Fibroblast of lung (primary cell): ENCODE measurements at regions not wholly inside any gene's neighbourhood (a gene's known extent, or its start where the extent isn't known, plus 50 kb on each side); places are given as distances from the start of the nearest gene placed in this dataset.

Experiments
- DNase-seq, 2 donors: peaks; one replicate each; pipeline versions ENCODE4 v3.0.0 to v3.0.0-alpha.2; 2010; ENCODE audit warnings: low read depth in 2 of 2
- H2AFZ ChIP-seq: 2 replicates; pipeline ENCODE4 v1.5.1; 2012; ENCODE audit warnings: low read length, control low read depth, inconsistent platforms
- H3K27ac ChIP-seq: 2 replicates; pipeline ENCODE4 v1.5.1; 2011; ENCODE audit warnings: low read length, control low read depth; ENCODE audit not compliant: insufficient read depth
- H3K27me3 ChIP-seq: 2 replicates; pipeline ENCODE4 v1.5.1; 2011; ENCODE audit warnings: mild to moderate bottlenecking, low read length; ENCODE audit not compliant: control insufficient read depth, insufficient read depth
- H3K36me3 ChIP-seq: 2 replicates; pipeline ENCODE4 v1.5.1; 2011; ENCODE audit warnings: low read length; ENCODE audit not compliant: control insufficient read depth, insufficient read depth
- H3K4me1 ChIP-seq: 2 replicates; pipeline ENCODE4 v1.5.1; 2011; ENCODE audit warnings: low read length; ENCODE audit not compliant: control insufficient read depth, insufficient read depth; ENCODE audit errors: extremely low read depth
- H3K4me2 ChIP-seq: 2 replicates; pipeline ENCODE4 v1.5.1; 2011; ENCODE audit warnings: low read length, control low read depth; ENCODE audit not compliant: insufficient read depth; ENCODE audit errors: extremely low read depth
- H3K4me3 ChIP-seq, 4 experiments: fragments of 200-600 bp in 1 of 4; sonication (generic) in 1 of 4; replicated peaks in 1 of 4; 2 replicates each; pipeline ENCODE4 v1.5.1; 2011 to 2016; ENCODE audit warnings: low read length in 4 of 4, low read depth in 3 of 4, mild to moderate bottlenecking in 3 of 4, control low read depth in 2 of 4, inconsistent platforms in 1 of 4, mixed read lengths in 1 of 4; ENCODE audit not compliant: insufficient read depth in 1 of 4; ENCODE audit errors: control extremely low read depth in 1 of 4
- H3K79me2 ChIP-seq: 2 replicates; pipeline ENCODE4 v1.5.1; 2012; ENCODE audit warnings: mild to moderate bottlenecking, low read length, inconsistent platforms; ENCODE audit not compliant: control insufficient read depth, insufficient read depth
- H3K9ac ChIP-seq: 2 replicates; pipeline ENCODE4 v1.5.1; 2011; ENCODE audit warnings: mild to moderate bottlenecking, low read length, control low read depth; ENCODE audit not compliant: insufficient read depth
- H3K9me3 ChIP-seq: 2 replicates; pipeline ENCODE4 v1.5.1; 2012; ENCODE audit warnings: low read depth, low read length; ENCODE audit not compliant: control insufficient read depth, insufficient read depth
- H4K20me1 ChIP-seq: 2 replicates; pipeline ENCODE4 v1.5.1; 2011; ENCODE audit warnings: low read length; ENCODE audit not compliant: control insufficient read depth, insufficient read depth; ENCODE audit errors: extremely low read depth
- EZH2 ChIP-seq: IDR thresholded peaks from 2 replicates; pipeline ENCODE4 v1.5.1; 2012; ENCODE audit warnings: low read length, control low read depth, mild to moderate bottlenecking; ENCODE audit errors: missing control alignments
- TF ChIP-seq, protein P1 (sequence below), 2 donors: IDR thresholded peaks in 1 of 2; conservative IDR thresholded peaks in 1 of 2; 1 replicate in 1 of 2; 2 replicates in 1 of 2; pipeline ENCODE4 v1.5.1; 2011 to 2012; ENCODE audit warnings: low read length in 2 of 2, control low read depth in 1 of 2, inconsistent platforms in 1 of 2, low read depth in 1 of 2, mild to moderate bottlenecking in 1 of 2

DNA sequence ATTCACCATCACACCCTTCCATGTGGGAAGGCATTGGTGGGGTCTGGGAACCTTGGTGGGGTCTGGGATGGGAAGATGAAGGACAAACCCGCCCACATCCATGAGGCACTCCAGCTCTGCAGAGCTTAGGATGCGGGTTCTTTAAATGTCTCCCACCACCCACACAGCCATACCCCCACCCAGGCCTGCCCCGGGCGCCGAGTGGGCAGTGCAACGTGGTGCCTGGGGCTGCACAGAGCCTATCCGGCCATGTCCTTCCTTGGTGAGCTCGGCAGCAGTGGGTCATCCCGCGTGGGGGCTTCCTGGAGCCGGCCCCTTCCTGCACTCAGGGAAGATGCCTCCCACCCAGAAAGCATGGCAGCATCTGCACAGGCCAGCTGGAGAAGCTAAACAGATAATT is 163.5 kb upstream of the TCERG1L start:
- H3K9me3 ChIP-seq: no peaks in the 10 kb centered on the region

DNA sequence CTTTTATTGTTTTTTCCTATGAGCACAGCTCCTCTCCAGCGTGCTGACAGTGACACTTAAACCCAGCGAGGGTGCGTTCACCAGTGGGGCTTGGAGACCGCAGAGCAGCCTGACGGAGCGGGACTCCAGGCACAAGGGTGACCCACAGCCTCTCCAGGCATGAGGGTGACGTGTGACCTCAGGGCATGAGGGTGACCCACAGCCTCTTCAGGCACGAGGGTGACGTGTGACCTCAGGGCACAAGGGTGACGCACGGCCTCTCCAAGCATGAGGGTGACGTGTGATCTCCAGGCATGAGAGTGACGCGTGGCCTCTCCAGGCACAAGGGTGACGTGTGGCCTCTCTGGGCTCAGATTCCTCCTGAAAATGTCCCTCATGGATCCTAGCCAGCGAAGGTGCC is 164.3 kb upstream of the TCERG1L start:
- no peaks in the 10 kb centered on the region for H4K20me1 ChIP-seq

More for the DNA sequence above, 163.5 kb upstream of the TCERG1L start:
- H3K4me2 ChIP-seq: no peak overlapping the region
- TF ChIP-seq, protein P1, sequence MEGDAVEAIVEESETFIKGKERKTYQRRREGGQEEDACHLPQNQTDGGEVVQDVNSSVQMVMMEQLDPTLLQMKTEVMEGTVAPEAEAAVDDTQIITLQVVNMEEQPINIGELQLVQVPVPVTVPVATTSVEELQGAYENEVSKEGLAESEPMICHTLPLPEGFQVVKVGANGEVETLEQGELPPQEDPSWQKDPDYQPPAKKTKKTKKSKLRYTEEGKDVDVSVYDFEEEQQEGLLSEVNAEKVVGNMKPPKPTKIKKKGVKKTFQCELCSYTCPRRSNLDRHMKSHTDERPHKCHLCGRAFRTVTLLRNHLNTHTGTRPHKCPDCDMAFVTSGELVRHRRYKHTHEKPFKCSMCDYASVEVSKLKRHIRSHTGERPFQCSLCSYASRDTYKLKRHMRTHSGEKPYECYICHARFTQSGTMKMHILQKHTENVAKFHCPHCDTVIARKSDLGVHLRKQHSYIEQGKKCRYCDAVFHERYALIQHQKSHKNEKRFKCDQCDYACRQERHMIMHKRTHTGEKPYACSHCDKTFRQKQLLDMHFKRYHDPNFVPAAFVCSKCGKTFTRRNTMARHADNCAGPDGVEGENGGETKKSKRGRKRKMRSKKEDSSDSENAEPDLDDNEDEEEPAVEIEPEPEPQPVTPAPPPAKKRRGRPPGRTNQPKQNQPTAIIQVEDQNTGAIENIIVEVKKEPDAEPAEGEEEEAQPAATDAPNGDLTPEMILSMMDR (conservative IDR thresholded peaks at IDR 0.05 in 1 of 2, IDR thresholded peaks at IDR 0.05 in 1 of 2; ENCODE audit: low read depth in 1 of 2, low read length in 2 of 2): no peak
- no peak for TF ChIP-seq EZH2
- no peaks in the 10 kb centered on the region for H3K79me2 ChIP-seq
- no peak for DNase-seq
- no peaks in the 10 kb centered on the region for H4K20me1 ChIP-seq
- H3K27ac ChIP-seq: no peak overlapping the region
- no peak overlapping the region for H3K4me3 ChIP-seq
- no peak overlapping the region for H2AFZ ChIP-seq
- no peak overlapping the region for H3K9ac ChIP-seq
- no peaks in the 10 kb centered on the region for H3K4me1 ChIP-seq
- no peaks in the 10 kb centered on the region for H3K36me3 ChIP-seq
- H3K27me3 ChIP-seq: no peaks in the 10 kb centered on the region

DNA sequence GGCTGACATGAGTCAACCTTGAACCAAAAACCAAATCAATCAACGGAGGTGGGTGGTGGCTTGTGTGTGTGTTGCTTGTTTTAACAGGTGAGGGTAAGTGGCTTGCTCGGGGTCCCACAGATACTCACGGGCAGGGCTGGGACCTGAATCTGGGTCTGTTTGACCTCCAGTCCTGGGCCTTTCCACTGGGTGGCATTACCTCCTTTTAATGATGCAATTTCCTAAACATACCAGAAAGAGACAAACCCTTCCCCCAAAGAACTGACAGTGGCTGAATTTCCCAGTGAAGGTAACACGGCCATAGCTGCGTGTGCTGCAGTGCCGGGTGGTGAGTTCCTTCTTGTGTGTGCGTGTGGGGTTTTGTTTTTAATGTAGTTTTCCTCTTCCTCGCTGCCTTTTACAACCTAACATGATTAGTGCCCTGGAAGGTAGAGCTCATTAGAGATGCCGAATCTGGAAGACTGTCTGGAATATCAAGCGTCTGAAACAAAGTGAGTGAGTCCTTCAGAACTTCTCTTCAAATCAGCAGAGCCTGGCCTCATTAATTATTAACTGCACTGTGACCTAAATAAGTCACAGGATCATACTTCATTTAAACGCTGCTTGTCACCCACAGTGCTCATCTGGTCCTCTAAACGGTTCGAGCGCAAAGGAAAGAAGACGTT is 166.1 kb upstream of the TCERG1L start:
- DNase-seq: no peak
- TF ChIP-seq, protein P1 (conservative IDR thresholded peaks at IDR 0.05 in 1 of 2, IDR thresholded peaks at IDR 0.05 in 1 of 2; ENCODE audit: low read depth in 1 of 2, low read length in 2 of 2): no peak
- no peak for TF ChIP-seq EZH2
- Histone ChIP-seq H3K4me1 (no peaks in the 10 kb centered on the region), H2AFZ (no peak overlapping the region), H3K36me3 (no peaks in the 10 kb centered on the region), H3K4me2 (no peak overlapping the region), H4K20me1 (no peaks in the 10 kb centered on the region), H3K27ac (no peak overlapping the region), H3K79me2 (no peaks in the 10 kb centered on the region), H3K9ac (no peak overlapping the region), H3K27me3 (no peaks in the 10 kb centered on the region), H3K9me3 (no peaks in the 10 kb centered on the region), H3K4me3 (no peak overlapping the region)

More for the DNA sequence above, 164.3 kb upstream of the TCERG1L start:
- no peak for TF ChIP-seq EZH2
- TF ChIP-seq, protein P1 (conservative IDR thresholded peaks at IDR 0.05 in 1 of 2, IDR thresholded peaks at IDR 0.05 in 1 of 2; ENCODE audit: low read depth in 1 of 2, low read length in 2 of 2): no peak
- H3K9ac ChIP-seq: no peak overlapping the region
- no peaks in the 10 kb centered on the region for H3K36me3 ChIP-seq
- no peak overlapping the region for H3K4me2 ChIP-seq
- H2AFZ ChIP-seq: no peak overlapping the region
- H3K4me1 ChIP-seq: no peaks in the 10 kb centered on the region
- no peak overlapping the region for H3K27ac ChIP-seq
- H3K79me2 ChIP-seq: no peaks in the 10 kb centered on the region
- H3K9me3 ChIP-seq: no peaks in the 10 kb centered on the region
- DNase-seq: no peak
- no peak overlapping the region for H3K4me3 ChIP-seq
- H3K27me3 ChIP-seq: no peaks in the 10 kb centered on the region
